H9 (cell line): ENCODE measurements at regions not wholly inside any gene's neighbourhood (a gene's known extent, or its start where the extent isn't known, plus 50 kb on each side); places are given as distances from the start of the nearest gene placed in this dataset.

Experiments
- DNase-seq: peaks from one replicate; pipeline ENCODE4 v3.0.0-alpha.2; 2017
- H2AFZ ChIP-seq: one replicate; pipeline ENCODE4 v1.6.1; 2013; ENCODE audit warnings: mild to moderate bottlenecking, low read length, control low read depth, moderate library complexity
- H2AK5ac ChIP-seq: 2 replicates; pipeline ENCODE4 v1.6.1; 2013; ENCODE audit warnings: low read length, control low read depth, mixed read lengths; ENCODE audit not compliant: insufficient read length
- H2BK120ac ChIP-seq: one replicate; pipeline ENCODE4 v1.6.1; 2013; ENCODE audit warnings: low read depth, mild to moderate bottlenecking, low read length, control low read depth, inconsistent platforms; ENCODE audit not compliant: poor library complexity, severe bottlenecking
- H2BK12ac ChIP-seq: 2 replicates; pipeline ENCODE4 v1.6.1; 2013; ENCODE audit warnings: low read length, control low read depth, mixed read lengths, low read depth; ENCODE audit not compliant: insufficient read length
- H2BK15ac ChIP-seq: 2 replicates; pipeline ENCODE4 v1.6.1; 2013; ENCODE audit warnings: low read depth, low read length, control low read depth
- H2BK20ac ChIP-seq: one replicate; pipeline ENCODE4 v1.6.1; 2013; ENCODE audit warnings: low read depth, mild to moderate bottlenecking, low read length, control low read depth, inconsistent platforms; ENCODE audit not compliant: poor library complexity, severe bottlenecking
- H2BK5ac ChIP-seq: 2 replicates; pipeline ENCODE4 v1.6.1; 2013; ENCODE audit warnings: low read length, control low read depth, mixed read lengths; ENCODE audit not compliant: insufficient read length
- H3K14ac ChIP-seq: 2 replicates; pipeline ENCODE4 v1.6.1; 2013; ENCODE audit warnings: low read length, control low read depth; ENCODE audit not compliant: insufficient read depth
- H3K18ac ChIP-seq: 2 replicates; pipeline ENCODE4 v1.6.1; 2013; ENCODE audit warnings: low read depth, mild to moderate bottlenecking, mixed read lengths, low read length, control low read depth; ENCODE audit not compliant: insufficient read length
- H3K23ac ChIP-seq: 2 replicates; pipeline ENCODE4 v1.6.1; 2013; ENCODE audit warnings: low read length, control low read depth, mixed read lengths, low read depth; ENCODE audit not compliant: insufficient read length
- H3K23me2 ChIP-seq: 2 replicates; pipeline ENCODE4 v1.6.1; 2013; ENCODE audit warnings: low read depth, mild to moderate bottlenecking, mixed read lengths, low read length, control low read depth; ENCODE audit not compliant: insufficient read length, poor library complexity, severe bottlenecking
- H3K27ac ChIP-seq: 2 replicates; pipeline ENCODE4 v1.5.1; 2013; ENCODE audit warnings: low read length, control low read depth, mixed read lengths, low read depth; ENCODE audit not compliant: insufficient read length
- H3K27me3 ChIP-seq: 2 replicates; pipeline ENCODE4 v1.6.1; 2013; ENCODE audit warnings: low read length, control low read depth, inconsistent platforms; ENCODE audit not compliant: insufficient read depth
- H3K4ac ChIP-seq: 2 replicates; pipeline ENCODE4 v1.6.1; 2013; ENCODE audit warnings: low read depth, mild to moderate bottlenecking, control low read depth, inconsistent platforms, low read length, moderate library complexity
- H3K4me1 ChIP-seq: 2 replicates; pipeline ENCODE4 v1.6.1; 2013; ENCODE audit warnings: low read length, control low read depth, inconsistent platforms; ENCODE audit not compliant: insufficient read depth
- H3K4me2 ChIP-seq: 2 replicates; pipeline ENCODE4 v1.6.1; 2013; ENCODE audit warnings: low read length, control low read depth, mixed read lengths; ENCODE audit not compliant: insufficient read length, insufficient read depth
- H3K56ac ChIP-seq: 2 replicates; pipeline ENCODE4 v1.6.1; 2013; ENCODE audit warnings: low read depth, mild to moderate bottlenecking, mixed read lengths, low read length, control low read depth; ENCODE audit not compliant: insufficient read length
- H3K79me1 ChIP-seq: 2 replicates; pipeline ENCODE4 v1.6.1; 2013; ENCODE audit warnings: low read depth, mild to moderate bottlenecking, moderate library complexity, low read length, control low read depth, inconsistent platforms; ENCODE audit not compliant: insufficient read depth, poor library complexity, severe bottlenecking
- H3K79me2 ChIP-seq: 2 replicates; pipeline ENCODE4 v1.6.1; 2013; ENCODE audit warnings: low read length, control low read depth, inconsistent platforms; ENCODE audit not compliant: insufficient read depth
- H3K9ac ChIP-seq: 2 replicates; pipeline ENCODE4 v1.6.1; 2013; ENCODE audit warnings: low read length, control low read depth, mixed read lengths; ENCODE audit not compliant: insufficient read length; ENCODE audit errors: extremely low read depth
- H3K9me3 ChIP-seq: one replicate; pipeline ENCODE4 v1.6.1; 2013; ENCODE audit warnings: low read depth, low read length, inconsistent platforms; ENCODE audit not compliant: control insufficient read depth
- H3T11ph ChIP-seq: one replicate; pipeline ENCODE4 v1.6.1; 2013; ENCODE audit warnings: mild to moderate bottlenecking, low read length, control low read depth, inconsistent platforms
- H4K20me1 ChIP-seq: one replicate; pipeline ENCODE4 v1.6.1; 2013; ENCODE audit not compliant: control insufficient read depth, insufficient read length, insufficient read depth
- H4K5ac ChIP-seq: 2 replicates; pipeline ENCODE4 v1.6.1; 2013; ENCODE audit warnings: low read depth, mild to moderate bottlenecking, mixed read lengths, low read length, control low read depth; ENCODE audit not compliant: insufficient read length
- H4K8ac ChIP-seq: replicated peaks from 2 replicates; pipeline ENCODE4 v1.6.1; 2013; ENCODE audit warnings: low read length, control low read depth, mixed read lengths, low read depth; ENCODE audit not compliant: insufficient read length
- H4K91ac ChIP-seq: 2 replicates; pipeline ENCODE4 v1.6.1; 2013; ENCODE audit warnings: low read depth, mild to moderate bottlenecking, moderate library complexity, mixed read lengths, low read length, control low read depth; ENCODE audit not compliant: insufficient read length
- H3K27ac Mint-ChIP-seq, 3 experiments: 2 replicates in 2 of 3; 3 replicates in 1 of 3; pipeline ENCODE4 v1.8.0; 2020 to 2021; ENCODE audit warnings: mixed read lengths in 3 of 3, mild to moderate bottlenecking in 1 of 3, moderate library complexity in 1 of 3
- H3K27me3 Mint-ChIP-seq: 2 replicates; pipeline ENCODE4 v1.8.0; 2021; ENCODE audit warnings: low read depth, mild to moderate bottlenecking, moderate library complexity, mixed read lengths
- H3K36me3 Mint-ChIP-seq, 3 experiments: 2 replicates in 2 of 3; 3 replicates in 1 of 3; pipeline ENCODE4 v1.8.0; 2020 to 2021; ENCODE audit warnings: low read depth in 3 of 3, mixed read lengths in 3 of 3; ENCODE audit not compliant: insufficient read depth in 1 of 3
- H3K4me1 Mint-ChIP-seq, 2 experiments: 2 replicates each; pipeline ENCODE4 v1.8.0; 2020; ENCODE audit warnings: mixed read lengths in 2 of 2
- H3K4me3 Mint-ChIP-seq, 2 experiments: 2 replicates in 1 of 2; 3 replicates in 1 of 2; pipeline ENCODE4 v1.8.0; 2020 to 2021; ENCODE audit warnings: mild to moderate bottlenecking in 2 of 2, mixed read lengths in 2 of 2, moderate library complexity in 1 of 2
- H3K9me3 Mint-ChIP-seq, 2 experiments: 2 replicates in 1 of 2; 3 replicates in 1 of 2; pipeline ENCODE4 v1.8.0; 2020; ENCODE audit warnings: mild to moderate bottlenecking in 2 of 2, mixed read lengths in 2 of 2, moderate library complexity in 1 of 2
- CTCF ChIP-seq: fragments of 200-600 bp; sonication (generic); conservative IDR thresholded peaks from 3 replicates; pipeline ENCODE4 v1.8.0; 2021; ENCODE audit warnings: antibody characterized with exemption, mild to moderate bottlenecking
- WGBS: extraction: QIAGEN DNeasy Blood & Tissue Kit; methylation state at CpG from one replicate; pipeline ENCODE4 v1.1.7; 2013; ENCODE audit warnings: missing lambda C conversion rate, low lambda C conversion rate, mixed read lengths; ENCODE audit not compliant: insufficient read length; ENCODE audit errors: extremely low coverage; 5-methylcytosine and 5-hydroxymethylcytosine counted together

- no peaks in the 10 kb centered on the region; a peak in 1 of 5 replicates for H3K9me3 Mint-ChIP-seq
- H2BK20ac ChIP-seq, result no peak overlapping the region
- H3K56ac ChIP-seq, result no peak overlapping the region
- no peak overlapping the region for H3K14ac ChIP-seq
- no peak overlapping the region for H2BK5ac ChIP-seq
- H3K36me3 Mint-ChIP-seq, result no peaks in the 10 kb centered on the region
- H3K79me1 ChIP-seq, result no peaks in the 10 kb centered on the region
- H2AK5ac ChIP-seq, result no peak overlapping the region
- H3K27me3 Mint-ChIP-seq, result peaks cover 6% of the 10 kb centered on the region
- H3K27ac ChIP-seq, result no peak overlapping the region
- H2BK120ac ChIP-seq, result no peak overlapping the region
- H3K23ac ChIP-seq, result no peak overlapping the region
- no peaks in the 10 kb centered on the region for H3K79me2 ChIP-seq
- H3K23me2 ChIP-seq, result no peaks in the 10 kb centered on the region
- H3K4me3 Mint-ChIP-seq, result no peak overlapping the region
- no peaks in the 10 kb centered on the region for H3K27me3 ChIP-seq
- H2BK12ac ChIP-seq, result no peak overlapping the region
- H4K20me1 ChIP-seq, result no peaks in the 10 kb centered on the region
- H3K4me1 ChIP-seq, result no peaks in the 10 kb centered on the region
- no peak overlapping the region for H3T11ph ChIP-seq
- no peak for TF ChIP-seq CTCF
- H3K18ac ChIP-seq, result no peak overlapping the region
- H2AFZ ChIP-seq, result no peak overlapping the region
- no peak overlapping the region for H4K91ac ChIP-seq
- no peak overlapping the region for H2BK15ac ChIP-seq
- H3K9me3 ChIP-seq, result no peaks in the 10 kb centered on the region
- H3K4ac ChIP-seq, result no peak overlapping the region
- peak; percentile 20 for DNase-seq
- no peak overlapping the region for H3K9ac ChIP-seq
- H3K27ac Mint-ChIP-seq, result no peak overlapping the region
- H3K4me2 ChIP-seq, result no peak overlapping the region
- H3K4me1 Mint-ChIP-seq, result peaks cover 5 to 8% of the 10 kb centered on the region in 2 experiments; a peak in 2 of 4 replicates
- no peak overlapping the region for H4K8ac ChIP-seq
- no peak overlapping the region for H4K5ac ChIP-seq
- no CpG with 5 or more reads among the region's 11 CpGs for WGBS
These were observed 237.3 kb upstream of the SALL3 start for GRCh38 chr18:78742218-78742745.
